ENCODE measurements at regions not wholly inside any gene's neighbourhood (a gene's known extent, or its start where the extent isn't known, plus 50 kb on each side); places are given as distances from the start of the nearest gene placed in this dataset.

DNA sequence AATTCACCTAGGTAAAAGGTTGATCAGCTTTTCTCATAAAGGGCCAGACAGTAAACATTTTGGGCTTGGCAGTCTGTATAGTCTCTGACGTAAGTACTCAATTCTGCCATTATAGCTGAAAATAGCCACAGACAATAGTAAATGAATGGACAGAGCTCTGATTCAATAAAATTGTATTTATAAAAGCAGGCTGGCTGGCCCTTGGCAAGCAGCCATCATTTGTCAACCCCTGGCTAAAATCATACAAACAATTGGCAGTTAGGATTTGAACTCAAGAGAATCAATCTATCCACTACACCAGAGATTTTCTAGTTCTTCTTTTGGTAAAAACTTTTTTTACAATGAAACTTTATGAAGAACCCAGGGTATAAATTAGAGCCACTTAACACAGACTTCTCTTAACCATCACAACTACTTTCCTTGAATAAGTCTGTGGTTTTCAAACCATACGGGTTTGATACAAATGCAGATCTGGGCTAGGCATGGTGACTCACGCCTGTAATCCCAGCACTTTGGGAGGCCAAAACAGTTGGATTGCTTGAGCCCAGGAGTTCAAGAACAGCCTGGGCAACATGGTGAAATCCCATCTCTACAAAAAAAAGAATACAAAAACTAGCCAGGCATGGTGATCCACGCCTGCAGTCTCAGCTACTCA, 124.5 kb downstream of the SLC16A9 start:
- TF ChIP-seq, protein P1, sequence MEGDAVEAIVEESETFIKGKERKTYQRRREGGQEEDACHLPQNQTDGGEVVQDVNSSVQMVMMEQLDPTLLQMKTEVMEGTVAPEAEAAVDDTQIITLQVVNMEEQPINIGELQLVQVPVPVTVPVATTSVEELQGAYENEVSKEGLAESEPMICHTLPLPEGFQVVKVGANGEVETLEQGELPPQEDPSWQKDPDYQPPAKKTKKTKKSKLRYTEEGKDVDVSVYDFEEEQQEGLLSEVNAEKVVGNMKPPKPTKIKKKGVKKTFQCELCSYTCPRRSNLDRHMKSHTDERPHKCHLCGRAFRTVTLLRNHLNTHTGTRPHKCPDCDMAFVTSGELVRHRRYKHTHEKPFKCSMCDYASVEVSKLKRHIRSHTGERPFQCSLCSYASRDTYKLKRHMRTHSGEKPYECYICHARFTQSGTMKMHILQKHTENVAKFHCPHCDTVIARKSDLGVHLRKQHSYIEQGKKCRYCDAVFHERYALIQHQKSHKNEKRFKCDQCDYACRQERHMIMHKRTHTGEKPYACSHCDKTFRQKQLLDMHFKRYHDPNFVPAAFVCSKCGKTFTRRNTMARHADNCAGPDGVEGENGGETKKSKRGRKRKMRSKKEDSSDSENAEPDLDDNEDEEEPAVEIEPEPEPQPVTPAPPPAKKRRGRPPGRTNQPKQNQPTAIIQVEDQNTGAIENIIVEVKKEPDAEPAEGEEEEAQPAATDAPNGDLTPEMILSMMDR (conservative IDR thresholded peaks at IDR 0.05; ENCODE audit: low read depth, low read length) = no peak
- TF ChIP-seq EZH2 (IDR thresholded peaks at IDR 0.05; ENCODE audit: low read length, unreplicated experiment) = no peak
